ENCODE measurements at regions not wholly inside any gene's neighbourhood (a gene's known extent, or its start where the extent isn't known, plus 50 kb on each side); places are given as distances from the start of the nearest gene placed in this dataset.

DNA sequence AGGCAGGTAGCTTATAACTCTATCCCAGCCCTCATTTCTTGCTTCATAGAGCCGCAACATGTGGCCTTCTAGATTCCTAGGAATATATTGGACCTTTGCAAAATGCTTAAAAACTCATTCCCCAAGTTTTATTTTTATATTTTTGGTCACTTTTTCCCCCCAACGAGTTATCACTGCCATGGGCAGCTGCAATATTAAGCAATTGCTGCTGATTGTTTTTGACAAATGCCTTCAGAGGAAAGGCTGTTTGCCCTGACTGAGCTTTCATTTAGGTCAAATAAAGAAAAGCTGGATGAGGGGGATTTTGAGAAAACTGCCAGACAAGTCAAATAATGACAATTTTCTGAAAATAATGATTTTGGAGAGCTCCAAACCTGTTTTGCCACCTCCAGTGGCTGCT is 976.9 kb upstream of the MBL2 start:
- no peak for TF ChIP-seq CTCF (IDR thresholded peaks at IDR 0.05; ENCODE audit: low read depth, low read length)
- H3K4me3 ChIP-seq (ENCODE audit: low read depth, low read length), result no peak overlapping the region

- no peak overlapping the region for H3K4me3 ChIP-seq (ENCODE audit: low read depth, low read length)
- TF ChIP-seq CTCF (IDR thresholded peaks at IDR 0.05; ENCODE audit: low read depth, low read length), result no peak
Observed at GRCh38 chr10:53748319-53748718, 975.7 kb upstream of the MBL2 start.

DNA sequence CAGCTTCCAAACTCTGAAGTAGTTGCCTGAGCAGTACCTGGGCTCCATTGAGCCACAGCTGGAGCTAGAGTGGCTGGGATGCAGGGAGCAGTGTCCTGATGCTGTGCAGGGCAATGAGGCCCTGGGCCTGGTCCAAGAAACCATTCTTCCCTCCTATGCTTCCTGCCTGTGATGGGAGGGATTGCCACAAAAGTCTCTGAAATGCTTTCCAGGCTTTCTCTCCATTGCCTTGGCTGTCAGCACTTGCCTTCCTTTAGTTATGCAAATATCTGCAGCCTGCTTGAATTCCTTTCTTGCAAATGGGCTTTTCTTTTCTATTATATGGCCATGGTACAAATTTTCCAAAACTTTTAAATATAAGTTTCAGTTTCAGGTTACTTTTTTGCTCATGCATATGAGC is 972.2 kb upstream of the MBL2 start:
- no peak overlapping the region for H3K4me3 ChIP-seq (ENCODE audit: low read depth, low read length)
- no peak for TF ChIP-seq CTCF (IDR thresholded peaks at IDR 0.05; ENCODE audit: low read depth, low read length)

GRCh38 chr10:53744176-53744575 is 971.6 kb upstream of the MBL2 start:
- TF ChIP-seq CTCF (IDR thresholded peaks at IDR 0.05; ENCODE audit: low read depth, low read length), result no peak
- no peak overlapping the region for H3K4me3 ChIP-seq (ENCODE audit: low read depth, low read length)

DNA sequence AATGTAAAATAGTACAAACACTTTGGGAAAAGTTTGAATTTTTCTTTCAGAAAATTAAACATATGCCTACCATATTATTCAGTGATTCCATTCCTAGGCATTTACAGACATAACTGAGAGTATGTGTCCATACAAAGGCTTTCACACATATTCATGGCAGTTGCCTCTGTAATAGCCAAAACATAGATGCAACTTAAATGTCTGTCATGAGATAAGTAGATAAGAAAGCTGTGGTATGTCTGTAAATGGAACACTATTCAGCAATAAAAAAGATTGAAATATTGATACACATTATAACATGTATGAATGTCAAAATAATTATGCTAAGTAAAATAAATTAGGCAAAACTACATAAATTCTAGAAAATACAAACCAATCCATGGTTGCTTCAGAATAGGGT is 964.5 kb upstream of the MBL2 start:
- no peak overlapping the region for H3K4me3 ChIP-seq (ENCODE audit: low read depth, low read length)
- TF ChIP-seq CTCF (IDR thresholded peaks at IDR 0.05; ENCODE audit: low read depth, low read length), result no peak

DNA sequence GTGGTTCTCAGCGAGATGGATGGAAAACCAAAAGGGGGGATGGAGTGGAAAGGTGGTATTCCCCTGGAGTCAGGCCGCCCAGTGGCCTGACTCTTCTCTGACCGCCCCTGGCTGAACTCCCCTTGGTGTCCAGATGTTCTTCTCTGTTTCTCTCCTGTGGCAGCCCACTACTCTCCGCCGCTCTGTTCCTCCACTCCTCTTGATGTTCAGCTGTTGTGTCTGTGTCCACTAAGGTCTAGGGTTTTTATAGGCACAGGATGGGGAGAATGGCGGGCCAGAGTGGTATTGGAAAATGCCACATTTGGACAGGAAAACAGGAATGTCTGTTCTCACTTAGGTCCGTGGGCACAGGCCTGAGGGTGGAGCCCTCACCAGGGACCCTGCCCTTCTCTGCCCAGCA is 954.3 kb upstream of the MBL2 start:
- TF ChIP-seq CTCF (IDR thresholded peaks at IDR 0.05; ENCODE audit: low read depth, low read length), result no peak
- H3K4me3 ChIP-seq (ENCODE audit: low read depth, low read length), result no peak overlapping the region

GRCh38 chr10:53724581-53724980 is 952.0 kb upstream of the MBL2 start:
- TF ChIP-seq CTCF (IDR thresholded peaks at IDR 0.05; ENCODE audit: low read depth, low read length), result no peak
- no peak overlapping the region for H3K4me3 ChIP-seq (ENCODE audit: low read depth, low read length)
